C4-2B (cell line): ENCODE measurements at regions not wholly inside any gene's neighbourhood (a gene's known extent, or its start where the extent isn't known, plus 50 kb on each side); places are given as distances from the start of the nearest gene placed in this dataset.

Experiments used
- CTCF ChIP-seq: fragments of 450-650 bp; conservative IDR thresholded peaks from 2 replicates; pipeline ENCODE4 v1.5.1; 2017; ENCODE audit warnings: mild to moderate bottlenecking
- ZFX ChIP-seq: fragments of 450-650 bp; IDR thresholded peaks from 2 replicates; pipeline ENCODE4 v1.6.1; 2017

GRCh38 chr20:52787962-52788361 is 184.2 kb upstream of the TSHZ2 start:
- TF ChIP-seq CTCF (no peak), ZFX (no peak)
